ENCODE measurements at regions not wholly inside any gene's neighbourhood (a gene's known extent, or its start where the extent isn't known, plus 50 kb on each side); places are given as distances from the start of the nearest gene placed in this dataset.

DNA sequence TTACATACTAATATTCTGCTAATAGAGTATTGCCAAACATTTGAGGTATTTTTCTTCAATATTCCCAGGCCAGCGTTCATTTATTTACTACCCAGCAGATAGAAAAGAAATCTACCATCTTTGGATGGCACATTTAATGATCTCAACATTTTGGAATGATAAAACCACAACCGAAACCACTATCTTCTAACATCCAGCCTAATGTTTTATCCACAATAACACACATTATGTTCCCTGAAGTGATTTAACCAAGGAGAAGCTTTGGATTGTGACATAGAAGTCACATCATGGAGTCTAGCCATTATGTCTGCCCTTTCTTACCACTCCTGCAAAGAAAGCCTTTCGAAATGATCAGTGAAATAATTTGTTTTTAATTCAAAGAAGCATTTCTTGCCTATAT lies 497.1 kb upstream of the PLXNA2 start:
- H3K27ac ChIP-seq: no peak overlapping the region
- H3K4me1 ChIP-seq: no peaks in the 10 kb centered on the region
- no peak overlapping the region for H3K4me3 ChIP-seq
- no peaks in the 10 kb centered on the region for H3K9me3 ChIP-seq
- H3K36me3 ChIP-seq: no peaks in the 10 kb centered on the region
- intact Hi-C loops (cut with DNase I): no loop called here
- no peak for DNase-seq (ENCODE audit: extremely low spot score in 2 of 2)
- no peaks in the 10 kb centered on the region for H3K27me3 ChIP-seq
- TF ChIP-seq POLR2AphosphoS5 (IDR thresholded peaks at IDR 0.05; ENCODE audit: insufficient read depth in 1 of 2, low read depth in 1 of 2) (no peak), POLR2A (IDR thresholded peaks at IDR 0.05) (no peak)
- TF ChIP-seq, protein P1, sequence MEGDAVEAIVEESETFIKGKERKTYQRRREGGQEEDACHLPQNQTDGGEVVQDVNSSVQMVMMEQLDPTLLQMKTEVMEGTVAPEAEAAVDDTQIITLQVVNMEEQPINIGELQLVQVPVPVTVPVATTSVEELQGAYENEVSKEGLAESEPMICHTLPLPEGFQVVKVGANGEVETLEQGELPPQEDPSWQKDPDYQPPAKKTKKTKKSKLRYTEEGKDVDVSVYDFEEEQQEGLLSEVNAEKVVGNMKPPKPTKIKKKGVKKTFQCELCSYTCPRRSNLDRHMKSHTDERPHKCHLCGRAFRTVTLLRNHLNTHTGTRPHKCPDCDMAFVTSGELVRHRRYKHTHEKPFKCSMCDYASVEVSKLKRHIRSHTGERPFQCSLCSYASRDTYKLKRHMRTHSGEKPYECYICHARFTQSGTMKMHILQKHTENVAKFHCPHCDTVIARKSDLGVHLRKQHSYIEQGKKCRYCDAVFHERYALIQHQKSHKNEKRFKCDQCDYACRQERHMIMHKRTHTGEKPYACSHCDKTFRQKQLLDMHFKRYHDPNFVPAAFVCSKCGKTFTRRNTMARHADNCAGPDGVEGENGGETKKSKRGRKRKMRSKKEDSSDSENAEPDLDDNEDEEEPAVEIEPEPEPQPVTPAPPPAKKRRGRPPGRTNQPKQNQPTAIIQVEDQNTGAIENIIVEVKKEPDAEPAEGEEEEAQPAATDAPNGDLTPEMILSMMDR (IDR thresholded peaks at IDR 0.05): no peak

- Histone ChIP-seq H3K9me3 (no peaks in the 10 kb centered on the region), H3K4me3 (no peak overlapping the region), H3K4me1 (no peaks in the 10 kb centered on the region), H3K36me3 (no peaks in the 10 kb centered on the region), H3K27ac (no peak overlapping the region), H3K27me3 (no peaks in the 10 kb centered on the region)
- no peak for DNase-seq (ENCODE audit: extremely low spot score in 2 of 2)
- TF ChIP-seq POLR2A (IDR thresholded peaks at IDR 0.05): no peak
- TF ChIP-seq POLR2AphosphoS5 (IDR thresholded peaks at IDR 0.05; ENCODE audit: insufficient read depth in 1 of 2, low read depth in 1 of 2): no peak
- TF ChIP-seq, protein P1 (IDR thresholded peaks at IDR 0.05): no peak
- intact Hi-C loops (cut with DNase I): no loop called here
Measured at GRCh38 chr1:208743361-208743760, 499.2 kb upstream of the PLXNA2 start.

- no peaks in the 10 kb centered on the region for H3K4me1 ChIP-seq
- H3K27me3 ChIP-seq: no peaks in the 10 kb centered on the region
- H3K4me3 ChIP-seq: no peak overlapping the region
- TF ChIP-seq POLR2A (IDR thresholded peaks at IDR 0.05): no peak
- TF ChIP-seq POLR2AphosphoS5 (IDR thresholded peaks at IDR 0.05; ENCODE audit: insufficient read depth in 1 of 2, low read depth in 1 of 2): no peak
- TF ChIP-seq, protein P1 (IDR thresholded peaks at IDR 0.05): no peak
- H3K9me3 ChIP-seq: no peaks in the 10 kb centered on the region
- H3K36me3 ChIP-seq: no peaks in the 10 kb centered on the region
- no peak for DNase-seq (ENCODE audit: extremely low spot score in 2 of 2)
- intact Hi-C loops (cut with DNase I): no loop called here
- no peak overlapping the region for H3K27ac ChIP-seq
Measured at GRCh38 chr1:208747979-208748378, 503.8 kb upstream of the PLXNA2 start.

DNA sequence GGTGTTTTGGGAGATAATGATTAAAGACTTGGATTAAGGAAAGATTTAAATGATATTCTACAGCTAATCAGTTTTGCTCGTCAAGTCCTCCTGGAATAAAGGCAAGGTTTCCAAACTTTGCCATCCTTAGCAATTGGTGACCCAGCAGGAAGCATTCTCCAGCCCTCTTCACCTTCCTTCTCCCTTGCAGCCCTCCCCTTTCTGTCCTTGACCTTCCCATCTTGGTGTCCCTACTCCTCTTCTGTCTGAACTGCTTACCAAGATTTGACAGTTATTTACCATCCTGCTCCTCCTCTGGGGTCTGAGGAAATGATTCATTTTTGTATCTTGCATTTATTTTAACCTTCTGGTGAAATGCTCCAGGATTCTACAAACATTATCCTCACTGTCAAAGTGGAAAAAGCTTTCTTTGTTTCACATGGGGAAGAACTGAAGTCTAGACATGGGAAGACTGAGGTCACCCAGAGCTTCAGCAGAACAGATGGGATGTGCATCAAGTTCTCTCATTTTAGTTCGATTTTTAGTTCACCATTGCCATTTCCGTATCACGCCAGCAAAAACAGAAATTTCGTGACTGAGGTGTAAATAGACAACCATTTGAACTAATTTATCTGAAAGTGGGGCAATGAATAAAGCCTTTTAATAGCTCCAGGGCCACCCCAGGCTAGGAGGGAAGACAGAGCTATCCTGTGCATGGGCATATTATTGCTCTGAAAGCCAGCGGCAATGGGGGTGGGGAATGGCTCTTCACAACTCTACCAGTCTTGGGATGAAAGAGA lies 504.4 kb upstream of the PLXNA2 start:
- Histone ChIP-seq H3K9me3 (no peaks in the 10 kb centered on the region), H3K36me3 (no peaks in the 10 kb centered on the region), H3K27me3 (no peaks in the 10 kb centered on the region), H3K4me3 (no peak overlapping the region), H3K27ac (no peak overlapping the region), H3K4me1 (no peaks in the 10 kb centered on the region)
- intact Hi-C loops (cut with DNase I): no loop called here
- DNase-seq (ENCODE audit: extremely low spot score in 2 of 2): no peak
- TF ChIP-seq POLR2AphosphoS5 (IDR thresholded peaks at IDR 0.05; ENCODE audit: insufficient read depth in 1 of 2, low read depth in 1 of 2) (no peak), POLR2A (IDR thresholded peaks at IDR 0.05) (no peak)
- TF ChIP-seq, protein P1 (IDR thresholded peaks at IDR 0.05): no peak

GRCh38 chr1:208756339-208756981 lies 512.3 kb upstream of the PLXNA2 start:
- Histone ChIP-seq H3K27ac (no peak overlapping the region), H3K27me3 (no peaks in the 10 kb centered on the region), H3K9me3 (no peaks in the 10 kb centered on the region), H3K4me3 (no peak overlapping the region), H3K36me3 (no peaks in the 10 kb centered on the region), H3K4me1 (no peaks in the 10 kb centered on the region)
- intact Hi-C loops (cut with DNase I): no loop called here
- TF ChIP-seq POLR2A (IDR thresholded peaks at IDR 0.05) (no peak), POLR2AphosphoS5 (IDR thresholded peaks at IDR 0.05; ENCODE audit: insufficient read depth in 1 of 2, low read depth in 1 of 2) (no peak)
- TF ChIP-seq, protein P1 (IDR thresholded peaks at IDR 0.05): no peak
- DNase-seq (ENCODE audit: extremely low spot score in 2 of 2): no peak
